K562 (cell line): ENCODE measurements at regions not wholly inside any gene's neighbourhood (a gene's known extent, or its start where the extent isn't known, plus 50 kb on each side); places are given as distances from the start of the nearest gene placed in this dataset.

Experiments used
- ATAC-seq: fragments of 200-7000 bp; cut with Tn5 transposase; 3 replicates; pipeline ENCODE4 v1.9.1; 2020; ENCODE audit warnings: moderate library complexity
- BruUV-seq: library from RNA; stranded (reverse); fragments of 400-500 nt; replicated peaks from 2 replicates; lab custom pipeline; 2021; lab: Mats Ljungman, UMichigan
- CTCF ChIA-PET: fragments of 300-600 bp; formaldehyde crosslinking; extraction: SDS; loops from one replicate; lab custom pipeline; 2021; ENCODE audit warnings: low intra/inter-chr PET ratio; lab: Yijun Ruan, JAX
- POLR2A ChIA-PET: fragments of 300-600, 350-650 bp; sonication (Branson Sonifier 250); formaldehyde crosslinking; extraction: SDS; loops from one replicate; lab custom pipeline; 2021; ENCODE audit warnings: antibody characterized with exemption, inconsistent platforms; lab: Yijun Ruan, JAX
- DNase-seq, 4 experiments: peaks; one replicate each; pipeline versions ENCODE4 v3.0.0 to v3.0.0-alpha.2; 2011 to 2018; ENCODE audit warnings: low spot score in 3 of 4, mixed read lengths in 3 of 4; ENCODE audit errors: extremely low read depth in 1 of 4
- FAIRE-seq: peaks from 2 replicates; lab custom pipeline; 2011; peaks lifted over from hg19 to GRCh38; lab: Jason Lieb, UNC
- H2AFZ ChIP-seq: 2 replicates; pipeline ENCODE4 v1.6.0; 2011; ENCODE audit warnings: low read depth, low read length, control low read depth, inconsistent platforms
- H3K27ac ChIP-seq: fragments of 200-600 bp; 3 replicates; pipeline ENCODE4 v1.8.0; 2011; ENCODE audit warnings: low read depth, mild to moderate bottlenecking, control low read depth, inconsistent platforms, low read length, moderate library complexity, mixed read lengths; ENCODE audit errors: extremely low read depth
- H3K27me3 ChIP-seq, 2 experiments: fragments of 300-600 bp in 1 of 2; 2 replicates in 1 of 2; 3 replicates in 1 of 2; pipeline versions ENCODE4 v1.6.0 to v1.8.0; 2011; ENCODE audit warnings: inconsistent platforms in 2 of 2, low read length in 2 of 2, mild to moderate bottlenecking in 1 of 2, mixed read lengths in 1 of 2, moderate library complexity in 1 of 2; ENCODE audit not compliant: control insufficient read depth in 2 of 2, insufficient read depth in 2 of 2
- H3K36me3 ChIP-seq: fragments of 300-600 bp; 3 replicates; pipeline ENCODE4 v1.8.0; 2011; ENCODE audit warnings: mild to moderate bottlenecking, low read length, inconsistent platforms; ENCODE audit not compliant: control insufficient read depth, insufficient read depth
- H3K4me1 ChIP-seq, 2 experiments: fragments of 200-600 bp in 1 of 2; replicated peaks in 1 of 2; 2 replicates in 1 of 2; 3 replicates in 1 of 2; pipeline versions ENCODE4 v1.5.1 to v1.8.0; 2011; ENCODE audit warnings: inconsistent platforms in 2 of 2, low read length in 2 of 2, mild to moderate bottlenecking in 1 of 2, mixed read lengths in 1 of 2, moderate library complexity in 1 of 2; ENCODE audit not compliant: control insufficient read depth in 2 of 2, insufficient read depth in 2 of 2
- H3K4me2 ChIP-seq: 2 replicates; pipeline ENCODE4 v1.6.1; 2011; ENCODE audit warnings: low read length, control low read depth, inconsistent platforms, mixed read lengths; ENCODE audit not compliant: insufficient read depth
- H3K4me3 ChIP-seq: fragments of 200-600 bp; sonication (generic), shearing (Covaris generic); 2 replicates; pipeline ENCODE4 v1.5.1; 2016; ENCODE audit warnings: control low read depth, inconsistent platforms
- H3K79me2 ChIP-seq: fragments of 200-600 bp; 3 replicates; pipeline ENCODE4 v1.8.0; 2011; ENCODE audit warnings: low read length, inconsistent platforms; ENCODE audit not compliant: control insufficient read depth, insufficient read depth
- H3K9ac ChIP-seq, 2 experiments: 2 replicates each; pipeline versions ENCODE4 v1.6.0 to v1.6.1; 2011; ENCODE audit warnings: low read depth in 2 of 2, low read length in 2 of 2, control low read depth in 1 of 2, inconsistent platforms in 1 of 2, mild to moderate bottlenecking in 1 of 2, mixed read lengths in 1 of 2; ENCODE audit not compliant: insufficient read depth in 1 of 2
- H3K9me1 ChIP-seq: one replicate; pipeline ENCODE4 v1.6.0; 2011; ENCODE audit warnings: inconsistent platforms, mild to moderate bottlenecking, low read length, moderate library complexity; ENCODE audit not compliant: control insufficient read depth, insufficient read depth
- H3K9me3 ChIP-seq: replicated peaks from 2 replicates; pipeline ENCODE4 v1.5.1; 2011; ENCODE audit warnings: low read depth, low read length, inconsistent platforms; ENCODE audit not compliant: control insufficient read depth, insufficient read depth
- H4K20me1 ChIP-seq: replicated peaks from 2 replicates; pipeline ENCODE4 v1.6.1; 2011; ENCODE audit warnings: low read length, inconsistent platforms, mixed read lengths; ENCODE audit not compliant: control insufficient read depth, insufficient read depth
- BRF1 ChIP-seq: IDR thresholded peaks from 3 replicates; pipeline ENCODE4 v1.6.1; 2011; ENCODE audit warnings: borderline replicate concordance, mild to moderate bottlenecking; ENCODE audit not compliant: insufficient read length; ENCODE audit errors: extremely low read depth
- CBX8 ChIP-seq: fragments of 200-600 bp; sonication (generic); IDR thresholded peaks from 2 replicates; pipeline ENCODE4 v1.6.1; 2012; ENCODE audit warnings: borderline replicate concordance, mixed run types, low read depth, mild to moderate bottlenecking, moderate library complexity, mixed read lengths, low read length, control low read depth, inconsistent platforms; ENCODE audit not compliant: poor library complexity, severe bottlenecking; ENCODE audit errors: extremely low read depth
- KHSRP ChIP-seq: fragments of 450-650 bp; IDR thresholded peaks from 2 replicates; pipeline ENCODE4 v1.6.1; 2017
- NFIC ChIP-seq: fragments of 450-650 bp; IDR thresholded peaks from 2 replicates; pipeline ENCODE4 v1.6.1; 2017; ENCODE audit warnings: mild to moderate bottlenecking, inconsistent platforms
- RFX1 ChIP-seq: fragments of 450-650 bp; IDR thresholded peaks from 2 replicates; pipeline ENCODE4 v1.6.1; 2016; ENCODE audit warnings: mild to moderate bottlenecking, moderate library complexity
- RHOXF2B ChIP-seq: fragments of 250-450 bp; sonication (Bioruptor Pico); conservative IDR thresholded peaks from 2 replicates; pipeline ENCODE4 v1.5.1; 2021
- SIRT6 ChIP-seq: IDR thresholded peaks from one replicate; pipeline ENCODE4 v1.6.1; 2012; ENCODE audit warnings: low read depth, mild to moderate bottlenecking, control low read depth, inconsistent platforms, low read length, moderate library complexity
- TAL1 ChIP-seq: fragments of 450-650 bp; IDR thresholded peaks from 2 replicates; pipeline ENCODE4 v1.6.1; 2016; ENCODE audit warnings: mild to moderate bottlenecking
- ZFP1 ChIP-seq: fragments of 450-650 bp; formaldehyde crosslinking; IDR thresholded peaks from 2 replicates; pipeline ENCODE4 v1.4.0; 2020; ENCODE audit warnings: mild to moderate bottlenecking, mixed read lengths
- ZNF609 ChIP-seq: sonication (generic); formaldehyde crosslinking; IDR thresholded peaks from 2 replicates; pipeline ENCODE4 v1.8.1; 2023; ENCODE audit warnings: missing genetic modification reagents, mild to moderate bottlenecking, borderline replicate concordance
- WGBS: fragments of 100-300 bp; shearing (Covaris generic); methylation state at CpG from one replicate; pipeline ENCODE4 v1.1.6; 2016; ENCODE audit warnings: low coverage, mixed read lengths; ENCODE audit not compliant: insufficient coverage; ENCODE audit errors: missing lambda C conversion rate; 5-methylcytosine and 5-hydroxymethylcytosine counted together
- in situ Hi-C: fragments of 300-500 bp; cut with MboI; formaldehyde crosslinking; loops from 4 replicates; pipeline ENCODE4 v1.15.0; 2018; ENCODE audit warnings: inconsistent platforms, mixed read lengths
- intact Hi-C: fragments of 100-400 bp; cut with micrococcal nuclease; formaldehyde crosslinking; loops from 2 replicates; pipeline ENCODE4 v1.14.2; 2022
- TF ChIP-seq, protein P1 (sequence below): fragments of 250-450 bp; sonication (Bioruptor Pico); IDR thresholded peaks from 2 replicates; pipeline ENCODE4 v1.4.0; 2020; ENCODE audit warnings: mild to moderate bottlenecking, moderate library complexity, borderline replicate concordance

- H3K36me3 ChIP-seq, result no peaks in the 10 kb centered on the region
- FAIRE-seq (no peak), ATAC-seq (no peak), DNase-seq (no peak)
- in situ Hi-C loops, result no loop called here
- no peaks in the 10 kb centered on the region for H3K4me1 ChIP-seq
- POLR2A ChIA-PET, result no interaction called here
- H3K79me2 ChIP-seq, result no peaks in the 10 kb centered on the region
- no TSS peak for BruUV-seq
- H3K27ac ChIP-seq, result no peak overlapping the region
- H3K9me3 ChIP-seq, result no peaks in the 10 kb centered on the region
- WGBS, result 0% methylated on average over 5 of the region's 5 CpGs
- intact Hi-C loops, result no loop called here
- H3K9me1 ChIP-seq, result no peaks in the 10 kb centered on the region
- no peak for TF ChIP-seq ZFP1
- TF ChIP-seq BRF1, result no peak
- TF ChIP-seq SIRT6, result no peak
- TF ChIP-seq RFX1, result no peak
- TF ChIP-seq NFIC, result no peak
- TF ChIP-seq RHOXF2B (CRISPR knock-in tag), result no peak
- TF ChIP-seq CBX8, result no peak
- TF ChIP-seq ZNF609, result no peak
- TF ChIP-seq TAL1, result no peak
- TF ChIP-seq, protein P1, sequence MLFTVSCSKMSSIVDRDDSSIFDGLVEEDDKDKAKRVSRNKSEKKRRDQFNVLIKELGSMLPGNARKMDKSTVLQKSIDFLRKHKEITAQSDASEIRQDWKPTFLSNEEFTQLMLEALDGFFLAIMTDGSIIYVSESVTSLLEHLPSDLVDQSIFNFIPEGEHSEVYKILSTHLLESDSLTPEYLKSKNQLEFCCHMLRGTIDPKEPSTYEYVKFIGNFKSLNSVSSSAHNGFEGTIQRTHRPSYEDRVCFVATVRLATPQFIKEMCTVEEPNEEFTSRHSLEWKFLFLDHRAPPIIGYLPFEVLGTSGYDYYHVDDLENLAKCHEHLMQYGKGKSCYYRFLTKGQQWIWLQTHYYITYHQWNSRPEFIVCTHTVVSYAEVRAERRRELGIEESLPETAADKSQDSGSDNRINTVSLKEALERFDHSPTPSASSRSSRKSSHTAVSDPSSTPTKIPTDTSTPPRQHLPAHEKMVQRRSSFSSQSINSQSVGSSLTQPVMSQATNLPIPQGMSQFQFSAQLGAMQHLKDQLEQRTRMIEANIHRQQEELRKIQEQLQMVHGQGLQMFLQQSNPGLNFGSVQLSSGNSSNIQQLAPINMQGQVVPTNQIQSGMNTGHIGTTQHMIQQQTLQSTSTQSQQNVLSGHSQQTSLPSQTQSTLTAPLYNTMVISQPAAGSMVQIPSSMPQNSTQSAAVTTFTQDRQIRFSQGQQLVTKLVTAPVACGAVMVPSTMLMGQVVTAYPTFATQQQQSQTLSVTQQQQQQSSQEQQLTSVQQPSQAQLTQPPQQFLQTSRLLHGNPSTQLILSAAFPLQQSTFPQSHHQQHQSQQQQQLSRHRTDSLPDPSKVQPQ (CRISPR knock-in tag), result no peak
- TF ChIP-seq KHSRP, result no peak
- CTCF ChIA-PET, result no interaction called here
- H2AFZ ChIP-seq, result no peak overlapping the region
- H3K9ac ChIP-seq, result no peak overlapping the region
- no peaks in the 10 kb centered on the region for H3K27me3 ChIP-seq
- no peak overlapping the region for H3K4me3 ChIP-seq
- no peaks in the 10 kb centered on the region for H4K20me1 ChIP-seq
- H3K4me2 ChIP-seq, result no peak overlapping the region
Measured at GRCh38 chr9:102405218-102405867, 589.8 kb upstream of the CYLC2 start.
